ENCODE measurements at regions not wholly inside any gene's neighbourhood (a gene's known extent, or its start where the extent isn't known, plus 50 kb on each side); places are given as distances from the start of the nearest gene placed in this dataset.

GRCh38 chr16:51317575-51317974 is 166.5 kb upstream of the SALL1 start:
- H3K4me1 ChIP-seq (ENCODE audit: control insufficient read depth, insufficient read depth, low read length): no peaks in the 10 kb centered on the region
- no peaks in the 10 kb centered on the region for H3K36me3 ChIP-seq (ENCODE audit: control insufficient read depth, insufficient read depth, low read length)
- Mint-ChIP-seq H3K27ac (no peak overlapping the region), H3K27me3 (ENCODE audit: low read depth in 2 of 2) (no peaks in the 10 kb centered on the region), H3K9me3 (no peaks in the 10 kb centered on the region), H3K4me3 (no peak overlapping the region), H3K36me3 (no peaks in the 10 kb centered on the region), H3K4me1 (no peaks in the 10 kb centered on the region)
- DNase-seq (no peak), ATAC-seq (no peak)
- H3K4me3 ChIP-seq (ENCODE audit: low read length): no peak overlapping the region
- no peaks in the 10 kb centered on the region for H3K27me3 ChIP-seq (ENCODE audit: control insufficient read depth, insufficient read depth, low read length)
- no peak for TF ChIP-seq CTCF (IDR thresholded peaks at IDR 0.05)
- no peaks in the 10 kb centered on the region for H3K9me3 ChIP-seq (ENCODE audit: control insufficient read depth, insufficient read depth, low read length)
- intact Hi-C loops (cut with micrococcal nuclease): no loop called here
- H3K27ac ChIP-seq (ENCODE audit: low read length): no peak overlapping the region

GRCh38 chr16:51313198-51313597 is 162.1 kb upstream of the SALL1 start:
- intact Hi-C loops (cut with micrococcal nuclease): no loop called here
- Histone ChIP-seq H3K27ac (ENCODE audit: low read length) (no peak overlapping the region), H3K36me3 (ENCODE audit: control insufficient read depth, insufficient read depth, low read length) (no peaks in the 10 kb centered on the region), H3K9me3 (ENCODE audit: control insufficient read depth, insufficient read depth, low read length) (no peaks in the 10 kb centered on the region), H3K4me3 (ENCODE audit: low read length) (no peak overlapping the region), H3K4me1 (ENCODE audit: control insufficient read depth, insufficient read depth, low read length) (no peaks in the 10 kb centered on the region), H3K27me3 (ENCODE audit: control insufficient read depth, insufficient read depth, low read length) (no peaks in the 10 kb centered on the region)
- H3K9me3 Mint-ChIP-seq: peaks cover 0 to 3% of the 10 kb centered on the region in 2 donors
- H3K4me3 Mint-ChIP-seq: no peak overlapping the region
- no peak overlapping the region for H3K27ac Mint-ChIP-seq
- WGBS (ENCODE audit: insufficient coverage): 93% methylated on average over 2 of the region's 2 CpGs
- no peak for TF ChIP-seq CTCF (IDR thresholded peaks at IDR 0.05)
- ATAC-seq (no peak), DNase-seq (no peak)
- no peaks in the 10 kb centered on the region for H3K4me1 Mint-ChIP-seq
- no peaks in the 10 kb centered on the region for H3K36me3 Mint-ChIP-seq
- H3K27me3 Mint-ChIP-seq (ENCODE audit: low read depth in 2 of 2): peaks cover 0 to 2% of the 10 kb centered on the region in 2 donors

GRCh38 chr16:51312363-51313150 is 161.5 kb upstream of the SALL1 start:
- no peaks in the 10 kb centered on the region for H3K4me1 Mint-ChIP-seq
- intact Hi-C loops (cut with micrococcal nuclease): no loop called here
- no peaks in the 10 kb centered on the region for H3K36me3 Mint-ChIP-seq
- no peak overlapping the region for H3K27ac Mint-ChIP-seq
- TF ChIP-seq CTCF (IDR thresholded peaks at IDR 0.05): no peak
- peaks cover 0 to 3% of the 10 kb centered on the region in 2 donors for H3K9me3 Mint-ChIP-seq
- no peaks in the 10 kb centered on the region for H3K36me3 ChIP-seq (ENCODE audit: control insufficient read depth, insufficient read depth, low read length)
- H3K9me3 ChIP-seq (ENCODE audit: control insufficient read depth, insufficient read depth, low read length): no peaks in the 10 kb centered on the region
- H3K4me3 Mint-ChIP-seq: no peak overlapping the region
- ATAC-seq (no peak), DNase-seq (no peak)
- no peak overlapping the region for H3K4me3 ChIP-seq (ENCODE audit: low read length)
- H3K27ac ChIP-seq (ENCODE audit: low read length): no peak overlapping the region
- no peaks in the 10 kb centered on the region for H3K4me1 ChIP-seq (ENCODE audit: control insufficient read depth, insufficient read depth, low read length)
- H3K27me3 ChIP-seq (ENCODE audit: control insufficient read depth, insufficient read depth, low read length): no peaks in the 10 kb centered on the region
- 80% methylated on average over 2 of the region's 2 CpGs for WGBS (ENCODE audit: insufficient coverage)
- H3K27me3 Mint-ChIP-seq (ENCODE audit: low read depth in 2 of 2): peaks cover 0 to 2% of the 10 kb centered on the region in 2 donors

GRCh38 chr16:51310159-51310558 is 159.1 kb upstream of the SALL1 start:
- intact Hi-C loops (cut with micrococcal nuclease): no loop called here
- no peak for DNase-seq
- H3K27ac Mint-ChIP-seq: no peak overlapping the region

More at GRCh38 chr16:51310159-51310558, 159.1 kb upstream of the SALL1 start:
- Mint-ChIP-seq H3K4me3 (no peak overlapping the region), H3K4me1 (no peaks in the 10 kb centered on the region), H3K9me3 (peaks cover 2 to 3% of the 10 kb centered on the region in 2 donors), H3K36me3 (peaks cover 8% of the 10 kb centered on the region), H3K27me3 (ENCODE audit: low read depth in 2 of 2) (peaks cover 0 to 2% of the 10 kb centered on the region in 2 donors)
- H3K27ac ChIP-seq (ENCODE audit: low read length): no peak overlapping the region
- ATAC-seq: no peak
- H3K9me3 ChIP-seq (ENCODE audit: control insufficient read depth, insufficient read depth, low read length): no peaks in the 10 kb centered on the region
- H3K36me3 ChIP-seq (ENCODE audit: control insufficient read depth, insufficient read depth, low read length): no peaks in the 10 kb centered on the region
- no peaks in the 10 kb centered on the region for H3K27me3 ChIP-seq (ENCODE audit: control insufficient read depth, insufficient read depth, low read length)
- TF ChIP-seq CTCF (IDR thresholded peaks at IDR 0.05): no peak
- no peaks in the 10 kb centered on the region for H3K4me1 ChIP-seq (ENCODE audit: control insufficient read depth, insufficient read depth, low read length)
- no peak overlapping the region for H3K4me3 ChIP-seq (ENCODE audit: low read length)
